GM21619 (cell line): ENCODE measurements at regions not wholly inside any gene's neighbourhood (a gene's known extent, or its start where the extent isn't known, plus 50 kb on each side); places are given as distances from the start of the nearest gene placed in this dataset.
"Not testable (repeated sequence)": the region's sequence is repeated elsewhere in the genome, so short reads cannot be mapped to it uniquely, and the experiment has no call there.

Source experiments
- ATAC-seq: cut with Tn5 transposase; IDR thresholded peaks from one replicate; pipeline ENCODE4 v1.9.1; 2021; ENCODE audit not compliant: unreplicated experiment

DNA sequence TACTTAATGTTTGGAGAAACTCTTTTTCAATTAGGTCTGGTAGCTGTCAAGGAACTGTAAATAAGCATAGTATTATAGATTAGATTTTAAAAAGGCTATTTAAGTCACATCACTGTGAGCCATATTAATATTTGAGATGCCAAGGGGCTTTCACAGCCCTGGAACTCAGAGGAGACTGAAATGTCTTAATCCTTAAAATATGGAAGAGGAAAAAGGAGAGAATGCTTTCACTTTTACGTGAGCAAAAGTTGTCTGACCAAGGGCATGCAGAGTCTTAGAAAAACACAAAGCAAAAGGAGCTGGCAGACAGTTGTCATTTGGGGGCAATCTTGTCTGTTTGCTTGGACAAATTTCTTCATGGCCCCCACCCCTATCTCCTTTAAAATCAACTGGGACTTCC is 253.2 kb upstream of the IGFBP7 start:
- ATAC-seq: no peak

DNA sequence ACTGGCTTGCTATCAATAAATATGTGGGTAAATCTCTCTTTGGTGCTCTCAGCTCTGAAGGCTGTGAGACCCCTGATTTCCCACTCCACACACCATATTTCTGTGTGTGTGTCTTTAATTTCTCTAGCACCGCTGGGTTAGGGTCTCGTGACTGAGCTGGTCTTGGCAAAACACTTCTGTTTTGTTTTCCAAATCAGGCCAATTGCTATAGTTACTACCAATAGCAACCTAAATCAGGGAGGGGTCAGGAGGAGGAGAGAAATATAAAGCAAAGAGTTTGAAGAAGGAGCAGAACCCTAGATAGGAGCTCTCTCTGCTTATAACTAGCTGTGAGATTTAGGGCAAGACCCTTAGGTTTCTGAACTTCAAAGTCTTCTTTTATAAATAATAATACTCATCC is 250.5 kb upstream of the IGFBP7 start:
- ATAC-seq: no peak

DNA sequence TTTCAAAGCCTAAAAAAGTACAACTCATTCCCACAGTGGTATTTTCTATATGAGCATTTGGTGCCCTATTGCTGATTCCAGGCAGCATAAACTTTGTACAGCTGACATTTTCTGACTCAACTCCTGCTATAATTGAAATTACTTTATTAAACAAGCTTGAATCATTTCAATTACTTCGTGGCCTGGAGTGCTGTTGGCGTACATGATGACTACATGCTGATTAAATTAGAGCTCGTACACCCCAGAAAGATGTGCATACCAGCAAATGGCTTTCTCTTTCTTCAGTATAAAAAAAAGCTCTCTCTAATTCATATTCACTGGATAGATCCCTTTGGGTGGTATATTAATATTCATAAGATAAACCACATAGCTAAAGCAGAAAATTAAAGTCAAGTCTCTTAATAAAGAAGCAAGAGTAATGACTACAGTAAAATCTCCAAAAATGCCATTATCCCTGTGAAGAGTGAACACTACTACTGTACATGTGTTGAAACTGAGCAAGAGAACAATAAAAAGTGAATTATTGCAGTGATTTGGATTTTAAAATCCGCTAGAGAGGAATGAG is 245.0 kb upstream of the IGFBP7 start:
- no peak for ATAC-seq

DNA sequence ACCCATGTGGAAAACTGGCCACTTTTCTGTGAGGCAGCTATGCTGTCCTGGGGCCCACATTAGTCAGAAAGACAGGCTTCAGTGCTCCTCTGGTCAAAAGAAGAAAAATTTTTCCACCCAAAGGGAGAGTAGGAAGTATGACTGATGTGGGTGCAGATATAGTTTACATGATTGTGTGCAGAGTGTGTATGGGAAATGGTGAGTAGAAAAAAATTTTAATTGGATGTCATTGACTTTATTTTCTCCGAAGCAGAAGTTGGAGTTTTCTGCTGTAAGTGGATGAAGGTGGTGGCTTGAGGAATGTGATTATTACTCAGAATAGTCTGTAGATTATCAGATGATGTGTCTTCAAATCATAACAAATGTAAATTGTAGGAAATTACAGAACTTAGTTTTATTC is 241.5 kb upstream of the IGFBP7 start:
- no peak for ATAC-seq

GRCh38 chr4:57344296-57344695 is 234.1 kb upstream of the IGFBP7 start:
- ATAC-seq: no peak

DNA sequence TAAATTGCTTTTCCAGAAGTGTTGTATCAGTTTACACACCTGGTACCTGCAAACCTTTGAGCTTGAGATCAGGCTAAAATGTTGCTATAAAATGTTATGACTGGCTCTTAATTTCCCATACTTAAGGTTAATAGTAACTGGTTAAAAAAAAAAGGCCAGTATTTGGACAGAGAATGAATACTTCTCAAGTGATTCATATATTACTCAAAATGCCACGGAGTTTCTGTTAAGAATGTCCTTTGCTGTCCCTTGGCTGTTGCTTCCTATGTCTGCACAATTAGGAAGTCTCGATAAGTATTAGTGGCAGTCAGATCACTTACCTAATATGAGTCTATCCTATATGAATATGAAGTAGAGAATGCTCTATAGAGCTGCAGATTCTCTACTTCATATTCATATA is 232.2 kb upstream of the IGFBP7 start:
- no peak for ATAC-seq

- not testable (repeated sequence) for ATAC-seq
Measured at GRCh38 chr4:57338861-57339260, 228.7 kb upstream of the IGFBP7 start.

GRCh38 chr4:57333684-57334083 is 223.5 kb upstream of the IGFBP7 start:
- ATAC-seq: no peak

- no peak for ATAC-seq
Measured at GRCh38 chr4:57331959-57332358, 221.8 kb upstream of the IGFBP7 start.

GRCh38 chr4:57329279-57329678 is 219.1 kb upstream of the IGFBP7 start:
- ATAC-seq: no peak

- no peak for ATAC-seq
Measured at GRCh38 chr4:57324673-57325307, 214.6 kb upstream of the IGFBP7 start.

DNA sequence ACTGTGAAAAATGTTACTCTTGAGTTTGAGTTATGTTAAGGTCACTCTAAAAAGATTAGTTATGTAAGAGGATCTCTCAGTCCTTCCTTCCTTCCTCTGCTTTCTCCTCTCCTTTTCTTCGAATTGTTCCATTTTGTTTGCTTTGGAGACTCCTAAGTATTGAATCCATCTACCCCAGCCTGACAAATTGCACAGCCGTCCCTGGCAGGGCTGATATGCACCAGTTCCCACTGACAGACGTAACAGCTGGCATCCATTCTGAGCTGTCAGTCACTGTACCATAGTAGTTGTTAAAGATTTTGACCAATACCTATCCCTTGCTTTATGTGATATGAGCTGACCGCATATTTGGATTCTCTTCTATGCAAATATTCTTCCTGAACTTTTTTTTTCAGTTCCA is 210.7 kb upstream of the IGFBP7 start:
- no peak for ATAC-seq

DNA sequence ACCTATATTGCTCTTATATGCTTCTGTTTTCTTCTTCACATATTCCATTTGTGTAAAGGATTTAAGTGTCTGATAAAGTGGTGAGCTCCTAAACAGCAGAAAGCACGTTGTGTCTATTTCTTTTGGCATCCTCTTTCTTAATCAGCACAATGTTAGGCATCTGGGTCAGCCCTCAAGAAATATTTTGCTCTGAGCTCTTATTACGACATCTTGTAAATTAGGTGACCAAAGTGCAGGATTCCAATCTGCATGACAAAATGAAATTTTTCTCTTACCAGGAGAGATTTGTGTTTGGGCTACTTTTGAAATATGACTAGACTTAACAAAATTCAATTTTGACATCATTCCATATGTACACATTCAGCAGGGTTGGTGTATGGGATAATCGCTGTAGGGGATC is 210.0 kb upstream of the IGFBP7 start:
- ATAC-seq: no peak

GRCh38 chr4:57318703-57319102 is 208.5 kb upstream of the IGFBP7 start:
- ATAC-seq: no peak

DNA sequence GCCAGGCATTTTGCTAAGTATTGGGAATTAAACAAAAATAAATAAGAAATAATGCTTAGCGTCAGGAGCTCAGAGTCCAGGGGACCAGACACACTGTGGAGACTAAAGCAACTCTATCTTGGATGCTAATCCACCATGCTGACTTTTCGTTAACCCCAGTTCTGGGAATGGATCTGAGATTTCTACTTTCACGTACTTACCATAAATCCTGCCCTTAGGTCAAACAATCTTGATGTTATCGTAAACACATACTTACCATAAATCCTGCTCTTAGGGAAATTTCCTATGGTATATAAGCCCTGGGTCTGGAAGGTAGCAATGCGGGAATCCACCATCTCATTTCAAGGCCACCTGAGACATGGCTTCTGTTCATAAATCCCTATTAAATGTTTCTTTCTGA is 204.5 kb upstream of the IGFBP7 start:
- ATAC-seq: no peak

DNA sequence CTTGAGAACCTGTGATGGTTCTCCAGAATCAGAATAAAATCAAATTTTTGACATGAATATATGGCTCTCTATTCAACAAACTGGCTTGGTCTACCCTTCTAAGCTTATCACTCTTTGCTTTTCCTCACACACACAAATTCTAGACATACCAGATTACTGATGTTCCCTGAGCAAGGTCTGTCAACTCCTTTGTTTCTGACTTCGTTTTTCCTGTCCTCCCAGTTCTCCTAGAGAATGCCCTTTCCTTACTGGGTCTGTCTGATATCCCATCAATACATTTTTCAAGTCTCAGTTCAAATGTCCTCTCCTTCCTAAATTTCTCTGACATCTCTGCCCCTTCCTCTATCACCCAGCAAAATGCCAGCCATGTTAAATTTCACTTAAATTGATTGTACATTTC is 202.1 kb upstream of the IGFBP7 start:
- no peak for ATAC-seq

DNA sequence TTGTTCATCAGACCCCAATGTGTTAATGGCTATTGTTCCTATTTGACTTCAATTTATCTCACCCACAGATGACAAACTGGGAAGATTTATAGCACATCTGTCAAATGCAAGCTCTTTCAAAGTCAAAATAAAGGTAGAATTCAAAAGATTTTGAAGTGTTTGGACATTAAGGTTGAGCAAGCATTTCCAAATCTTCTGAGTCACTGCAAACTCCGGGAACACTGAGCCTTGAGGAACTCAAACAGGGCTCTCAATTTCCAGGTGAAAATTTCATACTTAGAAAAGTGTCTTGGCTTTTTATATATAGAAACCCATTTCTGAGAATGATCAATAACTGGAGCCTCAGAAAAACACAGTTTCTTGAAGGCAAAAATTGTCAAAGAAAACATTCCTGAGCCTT is 199.5 kb upstream of the IGFBP7 start:
- no peak for ATAC-seq

DNA sequence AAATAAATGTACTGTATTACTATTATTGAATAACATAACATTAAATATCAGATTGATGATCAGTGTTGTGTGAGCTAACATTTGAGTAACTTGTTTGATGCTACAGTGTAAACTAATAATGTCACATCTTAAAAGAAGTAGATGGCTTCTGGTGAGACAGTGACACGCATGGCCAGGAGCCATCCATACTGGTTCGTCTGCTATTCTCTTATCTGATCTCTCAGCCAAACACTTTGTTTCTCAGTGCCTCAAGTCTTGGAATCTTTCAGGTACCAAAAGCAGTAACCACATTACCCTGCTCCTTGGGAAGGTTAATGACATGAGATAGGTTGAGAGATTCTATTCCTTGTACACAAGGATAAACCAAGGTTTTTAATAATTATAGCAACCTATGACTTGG is 198.1 kb upstream of the IGFBP7 start:
- no peak for ATAC-seq

DNA sequence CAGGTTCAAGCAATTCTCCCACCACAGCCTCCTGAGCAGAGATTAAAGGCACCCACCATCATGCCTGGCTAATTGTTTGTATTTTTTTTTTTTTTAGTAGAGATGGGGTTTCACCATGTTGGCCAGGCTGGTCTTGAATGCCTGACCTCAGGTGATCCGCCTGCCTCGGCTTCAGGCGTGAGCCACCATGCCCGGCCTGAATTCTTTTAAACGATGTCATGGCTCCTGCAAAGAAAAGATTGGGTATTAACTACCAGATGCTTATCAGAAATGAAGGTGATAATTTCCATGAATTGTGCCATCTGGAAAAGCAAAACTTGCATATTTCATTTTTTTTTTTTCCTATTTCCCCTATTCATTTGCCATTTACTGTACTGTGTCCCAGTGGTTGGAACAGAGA is 195.7 kb upstream of the IGFBP7 start:
- no peak for ATAC-seq

GRCh38 chr4:57303012-57303751 is 193.0 kb upstream of the IGFBP7 start:
- ATAC-seq: no peak

GRCh38 chr4:57300300-57300699 is 190.1 kb upstream of the IGFBP7 start:
- not testable (repeated sequence) for ATAC-seq

- ATAC-seq: no peak
Measured at GRCh38 chr4:57291911-57292310, 181.7 kb upstream of the IGFBP7 start.
